22Rv1 (cell line): ENCODE measurements at regions not wholly inside any gene's neighbourhood (a gene's known extent, or its start where the extent isn't known, plus 50 kb on each side); places are given as distances from the start of the nearest gene placed in this dataset.

Experiments used
- CTCF ChIP-seq: fragments of 450-650 bp; IDR thresholded peaks from 2 replicates; pipeline ENCODE4 v1.5.1; 2017; ENCODE audit warnings: mild to moderate bottlenecking
- ZFX ChIP-seq: fragments of 450-650 bp; IDR thresholded peaks from 2 replicates; pipeline ENCODE4 v1.6.1; 2017; ENCODE audit warnings: antibody characterized with exemption, borderline replicate concordance

GRCh38 chr9:29701559-29701958 lies 2128.3 kb upstream of the C9orf72 start:
- TF ChIP-seq ZFX, result no peak
- no peak for TF ChIP-seq CTCF
